Upper lobe of right lung (tissue), 1 donor: ENCODE measurements at regions not wholly inside any gene's neighbourhood (a gene's known extent, or its start where the extent isn't known, plus 50 kb on each side); places are given as distances from the start of the nearest gene placed in this dataset.

Source experiments
- ATAC-seq: fragments of 200-7000 bp; cut with Tn5 transposase; one replicate; pipeline ENCODE4 v1.9.1; 2020; ENCODE audit warnings: mild to moderate bottlenecking, moderate library complexity
- DNase-seq: peaks from one replicate; pipeline ENCODE4 v3.0.0-alpha.2; 2020
- H3K27ac ChIP-seq: fragments of 200-600 bp; one replicate; pipeline ENCODE4 v1.8.0; 2022
- H3K27me3 ChIP-seq: fragments of 200-600 bp; one replicate; pipeline ENCODE4 v1.8.0; 2022; ENCODE audit warnings: mild to moderate bottlenecking
- H3K36me3 ChIP-seq: fragments of 200-600 bp; one replicate; pipeline ENCODE4 v1.8.0; 2022
- H3K4me1 ChIP-seq: fragments of 200-600 bp; one replicate; pipeline ENCODE4 v1.8.0; 2022
- H3K4me3 ChIP-seq: fragments of 200-600 bp; one replicate; pipeline ENCODE4 v1.8.0; 2022; ENCODE audit warnings: mild to moderate bottlenecking
- H3K9me3 ChIP-seq: fragments of 200-600 bp; one replicate; pipeline ENCODE4 v1.8.0; 2022
- intact Hi-C: fragments of 100-400 bp; cut with DNase I; formaldehyde crosslinking; loops from one replicate; pipeline ENCODE4 v1.11.0; 2022
- TF ChIP-seq, protein P1 (sequence below): fragments of 200-600 bp; IDR thresholded peaks from one replicate; pipeline ENCODE4 v1.8.0; 2022; ENCODE audit warnings: antibody characterized with exemption
- donor health status: DM: no; HTN: yes; CAD: no; lungs with severe emphysema.

DNA sequence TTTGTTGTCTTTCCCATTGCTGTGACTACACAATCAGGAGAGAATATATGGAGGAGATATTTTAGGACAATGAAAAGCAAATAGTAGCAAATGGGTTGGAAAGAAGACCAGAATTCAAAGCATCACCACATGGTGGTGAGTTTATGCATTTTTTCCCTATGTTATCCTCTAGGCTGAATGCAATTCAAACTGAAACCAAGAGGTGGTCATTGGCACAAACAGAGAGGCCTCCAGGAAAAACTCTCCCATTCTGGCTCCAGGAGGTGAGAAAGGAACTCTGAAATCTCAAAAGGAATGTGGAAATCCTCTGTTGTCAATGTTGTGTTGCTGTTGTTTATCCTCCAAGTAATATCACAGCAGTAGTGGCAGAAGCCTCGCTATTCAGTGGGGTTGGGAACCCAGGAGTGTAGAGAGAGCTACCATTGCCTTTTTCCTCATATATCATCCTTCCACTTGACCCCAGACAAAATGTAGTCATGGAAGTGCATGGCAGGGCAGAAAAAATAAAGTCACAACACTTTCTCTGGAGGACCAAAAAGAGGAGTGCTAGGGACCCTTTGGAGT, 819.1 kb downstream of the GRID1 start:
- H3K4me1 ChIP-seq: no peaks in the 10 kb centered on the region
- TF ChIP-seq, protein P1, sequence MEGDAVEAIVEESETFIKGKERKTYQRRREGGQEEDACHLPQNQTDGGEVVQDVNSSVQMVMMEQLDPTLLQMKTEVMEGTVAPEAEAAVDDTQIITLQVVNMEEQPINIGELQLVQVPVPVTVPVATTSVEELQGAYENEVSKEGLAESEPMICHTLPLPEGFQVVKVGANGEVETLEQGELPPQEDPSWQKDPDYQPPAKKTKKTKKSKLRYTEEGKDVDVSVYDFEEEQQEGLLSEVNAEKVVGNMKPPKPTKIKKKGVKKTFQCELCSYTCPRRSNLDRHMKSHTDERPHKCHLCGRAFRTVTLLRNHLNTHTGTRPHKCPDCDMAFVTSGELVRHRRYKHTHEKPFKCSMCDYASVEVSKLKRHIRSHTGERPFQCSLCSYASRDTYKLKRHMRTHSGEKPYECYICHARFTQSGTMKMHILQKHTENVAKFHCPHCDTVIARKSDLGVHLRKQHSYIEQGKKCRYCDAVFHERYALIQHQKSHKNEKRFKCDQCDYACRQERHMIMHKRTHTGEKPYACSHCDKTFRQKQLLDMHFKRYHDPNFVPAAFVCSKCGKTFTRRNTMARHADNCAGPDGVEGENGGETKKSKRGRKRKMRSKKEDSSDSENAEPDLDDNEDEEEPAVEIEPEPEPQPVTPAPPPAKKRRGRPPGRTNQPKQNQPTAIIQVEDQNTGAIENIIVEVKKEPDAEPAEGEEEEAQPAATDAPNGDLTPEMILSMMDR: no peak
- intact Hi-C loops: no loop called here
- no peak overlapping the region for H3K27ac ChIP-seq
- H3K36me3 ChIP-seq: no peaks in the 10 kb centered on the region
- DNase-seq (no peak), ATAC-seq (no peak)
- H3K27me3 ChIP-seq: no peaks in the 10 kb centered on the region
- no peak overlapping the region for H3K4me3 ChIP-seq
- H3K9me3 ChIP-seq: no peaks in the 10 kb centered on the region

DNA sequence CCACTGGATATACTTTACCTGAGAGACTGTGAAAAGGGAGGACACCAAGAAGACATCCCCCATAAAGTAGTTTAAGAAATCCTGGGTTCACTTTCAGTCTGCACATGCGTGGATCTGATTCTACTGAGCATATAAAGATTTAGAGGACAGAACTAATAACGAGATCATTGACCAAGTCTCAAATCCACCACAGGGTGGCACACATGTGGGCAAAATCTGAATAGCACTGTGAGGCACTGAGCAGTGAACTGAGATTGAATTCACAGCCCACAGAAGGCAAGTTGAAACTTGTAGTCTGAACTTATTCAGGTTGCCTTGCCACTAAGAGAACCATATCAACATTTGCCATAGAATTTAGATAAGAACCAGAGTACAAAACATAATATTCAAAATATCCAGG, 818.6 kb downstream of the GRID1 start:
- H3K36me3 ChIP-seq: no peaks in the 10 kb centered on the region
- TF ChIP-seq, protein P1: peak; percentile 35
- no peak overlapping the region for H3K4me3 ChIP-seq
- H3K27me3 ChIP-seq: no peaks in the 10 kb centered on the region
- no peaks in the 10 kb centered on the region for H3K9me3 ChIP-seq
- ATAC-seq: peak; percentile 64
- H3K27ac ChIP-seq: no peak overlapping the region
- intact Hi-C loops: no loop called here
- no peak for DNase-seq
- H3K4me1 ChIP-seq: no peaks in the 10 kb centered on the region
